ENCODE measurements at regions not wholly inside any gene's neighbourhood (a gene's known extent, or its start where the extent isn't known, plus 50 kb on each side); places are given as distances from the start of the nearest gene placed in this dataset.

GRCh38 chr1:53398576-53399365 is 60.4 kb upstream of the DMRTB1 start:
- TF ChIP-seq EZH2phosphoT487 (IDR thresholded peaks at IDR 0.05; ENCODE audit: borderline replicate concordance, low read depth): no peak
- TF ChIP-seq TAF1 (IDR thresholded peaks at IDR 0.05; ENCODE audit: borderline replicate concordance, low read depth, low read length): no peak
- TF ChIP-seq MXI1 (IDR thresholded peaks at IDR 0.05; ENCODE audit: low read depth, low read length): no peak
- no peak for TF ChIP-seq CTCF (IDR thresholded peaks at IDR 0.05)
- no peak for TF ChIP-seq RXRA (IDR thresholded peaks at IDR 0.05; ENCODE audit: borderline replicate concordance, low read depth)
- no peak for TF ChIP-seq USF1 (IDR thresholded peaks at IDR 0.05; ENCODE audit: borderline replicate concordance, low read depth)
- no peak for TF ChIP-seq FOXJ3 (CRISPR knock-in tag; IDR thresholded peaks at IDR 0.05)
- TF ChIP-seq REST (IDR thresholded peaks at IDR 0.05; ENCODE audit: low read depth, low read length): no peak

Measured in SK-N-SH (cell line).